ENCODE measurements at regions not wholly inside any gene's neighbourhood (a gene's known extent, or its start where the extent isn't known, plus 50 kb on each side); places are given as distances from the start of the nearest gene placed in this dataset.

GRCh38 chr11:50088231-50088630, 55.6 kb downstream of the OR4C45 start:
- no peak for TF ChIP-seq ZNF274 (IDR thresholded peaks at IDR 0.05; ENCODE audit: low read depth, low read length)
- no peak for TF ChIP-seq YY1 (IDR thresholded peaks at IDR 0.05; ENCODE audit: insufficient read depth, insufficient read length)

Measured in NT2/D1 (cell line).